ENCODE measurements at regions not wholly inside any gene's neighbourhood (a gene's known extent, or its start where the extent isn't known, plus 50 kb on each side); places are given as distances from the start of the nearest gene placed in this dataset.

DNA sequence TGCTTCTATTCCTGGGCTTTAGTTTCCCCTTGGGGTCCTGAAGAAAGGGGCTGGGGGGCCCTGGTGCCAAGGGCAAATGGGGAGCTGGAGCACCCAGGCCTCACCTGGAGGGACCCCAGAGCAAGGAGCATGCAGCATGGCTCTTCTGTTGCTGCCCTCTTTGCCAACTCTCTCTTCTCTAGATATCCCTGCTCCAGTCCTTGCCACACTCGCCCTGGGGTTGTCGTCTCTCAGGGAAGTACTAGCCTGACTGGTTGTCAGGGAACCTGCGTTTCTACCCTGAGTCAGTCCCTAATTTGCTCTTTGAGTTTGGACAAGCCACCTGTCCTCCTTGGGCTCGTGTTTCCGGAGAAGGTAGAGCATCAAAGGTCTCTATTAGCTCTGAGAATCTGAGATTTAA lies 63.7 kb upstream of the UBE2Q2 start:
- TF ChIP-seq, protein P1, sequence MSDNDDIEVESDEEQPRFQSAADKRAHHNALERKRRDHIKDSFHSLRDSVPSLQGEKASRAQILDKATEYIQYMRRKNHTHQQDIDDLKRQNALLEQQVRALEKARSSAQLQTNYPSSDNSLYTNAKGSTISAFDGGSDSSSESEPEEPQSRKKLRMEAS (IDR thresholded peaks at IDR 0.05) = no peak
- TF ChIP-seq POLR2A (IDR thresholded peaks at IDR 0.05; ENCODE audit: borderline replicate concordance, extremely low read depth, insufficient read depth, insufficient read length) (no peak), ELF1 (IDR thresholded peaks at IDR 0.05; ENCODE audit: borderline replicate concordance, low read depth) (no peak), EZH2 (IDR thresholded peaks at IDR 0.05) (no peak), TCF7L2 (IDR thresholded peaks at IDR 0.05; ENCODE audit: borderline replicate concordance, extremely low read depth, insufficient read depth, insufficient read length) (no peak), ZNF274 (IDR thresholded peaks at IDR 0.05; ENCODE audit: low read depth, low read length) (no peak), RAD21 (IDR thresholded peaks at IDR 0.05; ENCODE audit: low read depth) (no peak), YY1 (IDR thresholded peaks at IDR 0.05; ENCODE audit: extremely low read depth, insufficient replicate concordance, low read depth, low read length) (no peak), CBX3 (IDR thresholded peaks at IDR 0.05; ENCODE audit: low read depth) (no peak), SP1 (IDR thresholded peaks at IDR 0.05; ENCODE audit: low read depth) (no peak), POLR2AphosphoS5 (IDR thresholded peaks at IDR 0.05; ENCODE audit: low read depth, low read length) (no peak), REST (IDR thresholded peaks at IDR 0.05; ENCODE audit: low read depth) (no peak)
- TF ChIP-seq, protein P2, sequence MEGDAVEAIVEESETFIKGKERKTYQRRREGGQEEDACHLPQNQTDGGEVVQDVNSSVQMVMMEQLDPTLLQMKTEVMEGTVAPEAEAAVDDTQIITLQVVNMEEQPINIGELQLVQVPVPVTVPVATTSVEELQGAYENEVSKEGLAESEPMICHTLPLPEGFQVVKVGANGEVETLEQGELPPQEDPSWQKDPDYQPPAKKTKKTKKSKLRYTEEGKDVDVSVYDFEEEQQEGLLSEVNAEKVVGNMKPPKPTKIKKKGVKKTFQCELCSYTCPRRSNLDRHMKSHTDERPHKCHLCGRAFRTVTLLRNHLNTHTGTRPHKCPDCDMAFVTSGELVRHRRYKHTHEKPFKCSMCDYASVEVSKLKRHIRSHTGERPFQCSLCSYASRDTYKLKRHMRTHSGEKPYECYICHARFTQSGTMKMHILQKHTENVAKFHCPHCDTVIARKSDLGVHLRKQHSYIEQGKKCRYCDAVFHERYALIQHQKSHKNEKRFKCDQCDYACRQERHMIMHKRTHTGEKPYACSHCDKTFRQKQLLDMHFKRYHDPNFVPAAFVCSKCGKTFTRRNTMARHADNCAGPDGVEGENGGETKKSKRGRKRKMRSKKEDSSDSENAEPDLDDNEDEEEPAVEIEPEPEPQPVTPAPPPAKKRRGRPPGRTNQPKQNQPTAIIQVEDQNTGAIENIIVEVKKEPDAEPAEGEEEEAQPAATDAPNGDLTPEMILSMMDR (IDR thresholded peaks at IDR 0.05 in 2 of 3, conservative IDR thresholded peaks at IDR 0.05 in 1 of 3; ENCODE audit: borderline replicate concordance in 1 of 3, insufficient read depth in 1 of 3, low read depth in 2 of 3, low read length in 2 of 3) = no peak
